Gastrocnemius medialis (tissue), 4 donors: ENCODE measurements at regions not wholly inside any gene's neighbourhood (a gene's known extent, or its start where the extent isn't known, plus 50 kb on each side); places are given as distances from the start of the nearest gene placed in this dataset.

Experiments used
- ATAC-seq, 2 donors: fragments of 150-250 bp; one replicate each; pipeline ENCODE4 v1.9.1; 2016
- DNase-seq, 2 donors: peaks; one replicate each; pipeline ENCODE4 v3.0.0-alpha.2; 2019
- H3K27ac ChIP-seq, 4 donors: fragments of 200-600 bp; sonication (generic); 1 replicate in 1 of 4; 2 replicates in 3 of 4; pipeline ENCODE4 v1.5.1; 2016 to 2018; ENCODE audit warnings: mild to moderate bottlenecking in 2 of 4, moderate library complexity in 1 of 4
- H3K27me3 ChIP-seq, 3 donors: fragments of 200-600 bp; sonication (generic) in 2 of 3; 1 replicate in 1 of 3; 2 replicates in 2 of 3; pipeline versions ENCODE4 v1.5.1 to v1.6.0; 2016 to 2019; ENCODE audit warnings: mild to moderate bottlenecking in 1 of 3, moderate library complexity in 1 of 3
- H3K36me3 ChIP-seq, 2 donors: fragments of 200-600 bp; sonication (generic) in 1 of 2; one replicate each; pipeline ENCODE4 v1.5.1; 2017 to 2018
- H3K4me1 ChIP-seq, 2 donors: fragments of 200-600 bp; sonication (generic) in 1 of 2; one replicate each; pipeline ENCODE4 v1.5.1; 2016 to 2017; ENCODE audit warnings: mild to moderate bottlenecking in 2 of 2
- H3K4me3 ChIP-seq, 4 donors: fragments of 200-600 bp; sonication (generic) in 3 of 4; 1 replicate in 1 of 4; 2 replicates in 3 of 4; pipeline ENCODE4 v1.5.1; 2016 to 2019; ENCODE audit warnings: mild to moderate bottlenecking in 2 of 4
- H3K9me3 ChIP-seq, 3 donors: fragments of 200-600 bp; sonication (generic) in 2 of 3; 1 replicate in 1 of 3; 2 replicates in 2 of 3; pipeline ENCODE4 v1.5.1; 2016 to 2019
- POLR2A ChIP-seq, 2 donors: fragments of 450-650 bp; IDR thresholded peaks; one replicate each; pipeline ENCODE4 v1.6.1; 2017; ENCODE audit warnings: antibody characterized with exemption in 2 of 2, mild to moderate bottlenecking in 2 of 2, moderate library complexity in 2 of 2
- in situ Hi-C, 4 donors: fragments of 200-750 bp; cut with MboI; loops; one replicate each; pipeline versions ENCODE4 v1.15.0 to v1.8.0; 2017; ENCODE audit warnings: low sequenced_read_pairs in 4 of 4
- intact Hi-C: fragments of 100-400 bp; cut with DNase I; formaldehyde crosslinking; loops from one replicate; pipeline ENCODE4 v1.15.1; 2023; ENCODE audit warnings: low total_unique reads
- TF ChIP-seq, protein P1 (sequence below), 5 experiments: fragments of 450-650 bp in 3 of 5; fragments of 200-600 bp in 2 of 5; sonication (generic) in 2 of 5; IDR thresholded peaks in 4 of 5; conservative IDR thresholded peaks in 1 of 5; 1 replicate in 4 of 5; 2 replicates in 1 of 5; pipeline ENCODE4 v1.5.1; 2016 to 2019; ENCODE audit warnings: antibody characterized with exemption in 5 of 5, mild to moderate bottlenecking in 3 of 5, moderate library complexity in 3 of 5

DNA sequence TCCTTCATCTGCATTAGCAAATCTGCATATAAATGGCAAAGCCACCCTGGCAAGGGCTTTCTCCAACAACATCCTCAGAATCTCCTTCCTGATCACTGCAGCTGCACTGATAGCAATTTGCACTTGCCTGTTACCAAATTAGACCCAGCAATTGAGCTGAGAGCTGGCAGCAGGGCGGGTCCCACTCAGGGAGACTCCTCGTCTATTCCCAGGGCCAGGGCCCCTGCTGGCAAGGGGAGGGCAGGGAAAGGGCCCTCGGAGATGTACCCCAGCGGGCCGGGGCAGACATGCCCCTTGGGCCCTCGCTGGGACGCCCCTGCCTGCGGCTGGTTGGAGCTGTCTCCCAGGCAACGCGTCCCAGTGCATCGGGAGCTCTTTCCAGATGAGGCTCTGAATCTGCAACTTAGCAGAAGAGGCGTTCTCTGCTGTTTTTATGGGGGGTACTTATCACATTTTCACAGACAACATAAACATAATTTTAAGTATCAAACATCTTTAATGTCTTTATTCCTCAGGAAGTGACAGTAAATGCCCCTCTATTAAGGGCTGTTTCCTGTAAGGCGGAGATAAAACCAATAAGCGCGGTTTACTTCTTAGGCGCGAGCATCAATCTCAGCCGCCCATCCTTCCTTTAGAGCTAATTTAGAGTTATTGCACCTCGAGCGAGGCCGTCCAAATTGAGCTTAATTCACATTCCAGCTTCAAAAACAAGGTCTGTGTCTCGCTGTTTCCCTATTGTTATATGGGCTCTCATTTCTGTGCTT is 249.0 kb upstream of the PPP2R2D start:
- in situ Hi-C loops = no loop called here
- H3K27me3 ChIP-seq = peaks cover 0 to 19% (median 0%) of the 10 kb centered on the region in 3 donors

DNA sequence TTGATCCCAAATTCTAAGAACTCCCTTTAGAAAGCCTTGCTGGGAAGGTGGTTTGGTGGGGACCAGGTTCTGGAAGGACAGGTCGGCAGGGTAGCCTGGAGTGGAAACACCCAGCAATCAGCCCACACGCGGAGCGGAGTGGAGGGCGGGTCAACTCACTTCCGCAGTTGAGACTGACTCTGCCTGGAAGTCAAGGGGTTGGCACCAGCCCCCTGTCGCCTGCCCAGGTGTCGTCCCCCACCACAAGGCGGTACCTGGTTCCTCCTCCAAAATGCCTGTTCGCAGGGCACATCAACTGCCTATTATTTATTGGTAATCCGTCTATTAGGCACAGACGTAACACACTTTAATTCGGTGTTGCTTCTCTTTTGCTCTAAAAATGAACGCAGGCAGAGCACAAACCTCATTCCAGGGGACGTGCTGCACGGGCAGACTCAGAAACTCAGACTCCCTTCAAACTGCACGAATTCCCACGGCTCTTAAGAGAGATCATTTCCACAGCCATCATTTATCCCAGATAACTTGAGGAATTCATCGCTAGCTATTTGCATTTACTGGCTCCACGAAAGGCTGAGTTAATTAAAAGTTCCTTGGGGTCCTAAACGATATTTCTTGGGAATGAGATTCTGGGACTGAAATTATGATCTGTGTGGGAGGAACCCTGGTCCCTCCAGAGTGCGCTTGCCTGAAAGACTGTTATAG is 248.2 kb upstream of the PPP2R2D start:
- H3K27me3 ChIP-seq = peaks cover 0 to 19% (median 0%) of the 10 kb centered on the region in 3 donors
- no peak for TF ChIP-seq POLR2A (IDR thresholded peaks at IDR 0.05)
- TF ChIP-seq, protein P1, sequence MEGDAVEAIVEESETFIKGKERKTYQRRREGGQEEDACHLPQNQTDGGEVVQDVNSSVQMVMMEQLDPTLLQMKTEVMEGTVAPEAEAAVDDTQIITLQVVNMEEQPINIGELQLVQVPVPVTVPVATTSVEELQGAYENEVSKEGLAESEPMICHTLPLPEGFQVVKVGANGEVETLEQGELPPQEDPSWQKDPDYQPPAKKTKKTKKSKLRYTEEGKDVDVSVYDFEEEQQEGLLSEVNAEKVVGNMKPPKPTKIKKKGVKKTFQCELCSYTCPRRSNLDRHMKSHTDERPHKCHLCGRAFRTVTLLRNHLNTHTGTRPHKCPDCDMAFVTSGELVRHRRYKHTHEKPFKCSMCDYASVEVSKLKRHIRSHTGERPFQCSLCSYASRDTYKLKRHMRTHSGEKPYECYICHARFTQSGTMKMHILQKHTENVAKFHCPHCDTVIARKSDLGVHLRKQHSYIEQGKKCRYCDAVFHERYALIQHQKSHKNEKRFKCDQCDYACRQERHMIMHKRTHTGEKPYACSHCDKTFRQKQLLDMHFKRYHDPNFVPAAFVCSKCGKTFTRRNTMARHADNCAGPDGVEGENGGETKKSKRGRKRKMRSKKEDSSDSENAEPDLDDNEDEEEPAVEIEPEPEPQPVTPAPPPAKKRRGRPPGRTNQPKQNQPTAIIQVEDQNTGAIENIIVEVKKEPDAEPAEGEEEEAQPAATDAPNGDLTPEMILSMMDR (IDR thresholded peaks at IDR 0.05 in 4 of 5, conservative IDR thresholded peaks at IDR 0.05 in 1 of 5) = no peak
- in situ Hi-C loops = no loop called here
- no peak for ATAC-seq
- intact Hi-C loops = no loop called here
- H3K4me3 ChIP-seq = no peak overlapping the region
- no peaks in the 10 kb centered on the region for H3K4me1 ChIP-seq
- no peak overlapping the region for H3K27ac ChIP-seq
- no peak for DNase-seq
- no peaks in the 10 kb centered on the region for H3K9me3 ChIP-seq
- no peaks in the 10 kb centered on the region for H3K36me3 ChIP-seq

More for the DNA sequence above, 249.0 kb upstream of the PPP2R2D start:
- Histone ChIP-seq H3K9me3 (no peaks in the 10 kb centered on the region), H3K36me3 (no peaks in the 10 kb centered on the region), H3K27ac (no peak overlapping the region), H3K4me1 (no peaks in the 10 kb centered on the region), H3K4me3 (no peak overlapping the region)
- intact Hi-C loops = no loop called here
- ATAC-seq (no peak), DNase-seq (no peak)
- TF ChIP-seq POLR2A (IDR thresholded peaks at IDR 0.05) = no peak
- TF ChIP-seq, protein P1 (IDR thresholded peaks at IDR 0.05 in 4 of 5, conservative IDR thresholded peaks at IDR 0.05 in 1 of 5) = no peak

DNA sequence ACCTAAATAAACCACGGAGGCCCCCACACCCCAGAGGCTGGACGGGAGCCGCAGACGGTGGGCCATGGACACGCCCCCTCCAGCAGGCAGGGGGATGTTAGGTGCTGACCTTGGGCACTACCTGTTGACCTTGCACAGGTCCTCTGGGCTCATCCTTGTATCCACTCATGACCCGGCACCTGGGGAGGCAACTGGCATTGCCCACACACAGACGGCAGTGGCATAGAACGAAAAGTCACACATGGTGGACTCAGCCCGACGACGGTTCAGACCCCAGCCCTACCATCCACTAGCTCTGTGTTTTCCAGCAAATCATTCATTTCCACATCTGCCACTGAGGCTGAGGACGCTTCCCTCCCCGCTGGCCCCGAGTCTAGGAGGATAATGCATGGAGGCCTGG is 247.7 kb upstream of the PPP2R2D start:
- Histone ChIP-seq H3K9me3 (no peaks in the 10 kb centered on the region), H3K36me3 (no peaks in the 10 kb centered on the region), H3K27me3 (peaks cover 0 to 19% (median 0%) of the 10 kb centered on the region in 3 donors), H3K4me1 (no peaks in the 10 kb centered on the region), H3K27ac (no peak overlapping the region), H3K4me3 (no peak overlapping the region)
- in situ Hi-C loops = no loop called here
- no peak for DNase-seq
- TF ChIP-seq, protein P1 (IDR thresholded peaks at IDR 0.05 in 4 of 5, conservative IDR thresholded peaks at IDR 0.05 in 1 of 5) = no peak
- no peak for ATAC-seq
- intact Hi-C loops = no loop called here

DNA sequence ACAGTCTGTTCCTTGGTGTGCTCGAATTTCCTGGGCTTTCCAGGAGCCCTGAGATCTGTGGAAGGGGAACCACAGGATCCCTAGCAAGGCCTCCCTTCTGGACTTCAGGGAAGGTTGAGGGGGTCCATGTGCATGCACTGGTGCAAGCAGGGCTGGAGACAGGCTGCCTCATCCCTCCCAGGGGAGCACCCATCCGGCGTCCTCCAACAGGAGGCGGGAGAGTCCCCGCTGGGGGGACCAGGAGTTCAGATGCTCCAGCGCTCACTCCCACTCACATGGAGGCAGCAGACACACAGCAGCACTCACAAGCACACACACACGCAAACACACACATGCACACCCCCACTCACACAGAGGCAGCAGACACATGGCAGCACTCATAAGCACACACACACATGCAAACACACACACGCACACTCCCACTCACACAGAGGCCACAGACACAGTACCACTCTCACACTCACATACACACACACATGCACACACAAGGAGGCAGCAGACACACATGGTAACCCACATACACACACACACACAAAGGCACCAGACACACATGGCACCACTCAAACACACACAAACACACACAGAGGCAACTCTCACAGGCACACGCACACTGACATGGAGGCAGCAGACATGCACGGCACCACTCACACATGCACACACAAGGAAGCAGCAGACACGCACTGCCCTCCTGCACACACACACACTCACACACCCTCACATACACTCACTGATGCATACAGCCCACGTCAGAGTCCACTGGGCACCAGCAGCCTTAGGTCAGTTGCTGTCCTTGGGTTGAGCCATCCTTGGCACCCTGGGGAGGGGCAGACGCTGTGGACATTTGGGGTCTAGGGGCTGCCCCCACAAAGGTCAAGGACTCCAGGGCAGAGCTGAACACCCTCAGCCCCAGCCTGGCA is 247.0 kb upstream of the PPP2R2D start:
- Histone ChIP-seq H3K4me1 (no peaks in the 10 kb centered on the region), H3K36me3 (no peaks in the 10 kb centered on the region), H3K27ac (no peak overlapping the region), H3K27me3 (peaks cover 0 to 19% (median 0%) of the 10 kb centered on the region in 3 donors), H3K4me3 (no peak overlapping the region), H3K9me3 (no peaks in the 10 kb centered on the region)
- ATAC-seq (no peak), DNase-seq (no peak)
- in situ Hi-C loops = no loop called here
- intact Hi-C loops = no loop called here
- no peak for TF ChIP-seq POLR2A (IDR thresholded peaks at IDR 0.05)
- TF ChIP-seq, protein P1 (IDR thresholded peaks at IDR 0.05 in 4 of 5, conservative IDR thresholded peaks at IDR 0.05 in 1 of 5) = no peak
